Keratinocyte (primary cell): ENCODE measurements at regions not wholly inside any gene's neighbourhood (a gene's known extent, or its start where the extent isn't known, plus 50 kb on each side); places are given as distances from the start of the nearest gene placed in this dataset.

Source experiments
- DNase-seq: peaks from one replicate; pipeline ENCODE4 v3.0.0-alpha.2; 2011; ENCODE audit warnings: low read depth, missing footprints, low spot score
- FAIRE-seq: peaks from 2 replicates; lab custom pipeline; 2011; peaks lifted over from hg19 to GRCh38; lab: Jason Lieb, UNC
- H2AFZ ChIP-seq: 2 replicates; pipeline ENCODE4 v1.6.0; 2012; ENCODE audit warnings: low read length, control low read depth, inconsistent platforms; ENCODE audit not compliant: control insufficient read depth
- H3K27ac ChIP-seq: 2 replicates; pipeline ENCODE4 v1.5.1; 2011; ENCODE audit warnings: low read length; ENCODE audit not compliant: control insufficient read depth, insufficient read depth
- H3K27me3 ChIP-seq: 3 replicates; pipeline ENCODE4 v1.6.0; 2011; ENCODE audit warnings: low read length; ENCODE audit not compliant: control insufficient read depth, insufficient read depth; ENCODE audit errors: extremely low read depth
- H3K36me3 ChIP-seq, 2 experiments: 2 replicates in 1 of 2; 3 replicates in 1 of 2; pipeline ENCODE4 v1.5.1; 2011; ENCODE audit warnings: low read length in 2 of 2, mild to moderate bottlenecking in 1 of 2; ENCODE audit not compliant: control insufficient read depth in 2 of 2, insufficient read depth in 2 of 2; ENCODE audit errors: extremely low read depth in 1 of 2
- H3K4me1 ChIP-seq: 3 replicates; pipeline ENCODE4 v1.5.1; 2011; ENCODE audit warnings: low read length; ENCODE audit not compliant: control insufficient read depth, insufficient read depth; ENCODE audit errors: extremely low read depth
- H3K4me2 ChIP-seq: 3 replicates; pipeline ENCODE4 v1.6.0; 2011; ENCODE audit warnings: low read depth, low read length; ENCODE audit not compliant: control insufficient read depth, insufficient read depth; ENCODE audit errors: extremely low read depth
- H3K4me3 ChIP-seq, 3 experiments: fragments of 200-600 bp in 1 of 3; sonication (generic) in 1 of 3; 2 replicates in 2 of 3; 3 replicates in 1 of 3; pipeline ENCODE4 v1.5.1; 2011 to 2016; ENCODE audit warnings: low read length in 3 of 3, mild to moderate bottlenecking in 3 of 3, control low read depth in 2 of 3, inconsistent platforms in 1 of 3, low read depth in 1 of 3, mixed read lengths in 1 of 3, mixed run types in 1 of 3, moderate library complexity in 1 of 3; ENCODE audit not compliant: control insufficient read depth in 2 of 3, insufficient read depth in 2 of 3; ENCODE audit errors: extremely low read depth in 1 of 3
- H3K79me2 ChIP-seq: 2 replicates; pipeline ENCODE4 v1.6.0; 2012; ENCODE audit warnings: low read length; ENCODE audit not compliant: control insufficient read depth, insufficient read depth
- H3K9ac ChIP-seq: 3 replicates; pipeline ENCODE4 v1.6.0; 2011; ENCODE audit warnings: low read length; ENCODE audit not compliant: control insufficient read depth, insufficient read depth; ENCODE audit errors: extremely low read depth
- H3K9me1 ChIP-seq: 3 replicates; pipeline ENCODE4 v1.6.0; 2011; ENCODE audit warnings: low read length; ENCODE audit not compliant: control insufficient read depth, insufficient read depth; ENCODE audit errors: extremely low read depth
- H3K9me3 ChIP-seq: 2 replicates; pipeline ENCODE4 v1.5.1; 2012; ENCODE audit warnings: low read depth, low read length; ENCODE audit not compliant: control insufficient read depth
- H4K20me1 ChIP-seq: 3 replicates; pipeline ENCODE4 v1.6.0; 2011; ENCODE audit warnings: low read length; ENCODE audit not compliant: control insufficient read depth, insufficient read depth; ENCODE audit errors: extremely low read depth
- EZH2 ChIP-seq: IDR thresholded peaks from one replicate; pipeline ENCODE4 v1.6.1; 2012; ENCODE audit warnings: inconsistent platforms, mild to moderate bottlenecking, low read length, moderate library complexity
- dilution Hi-C: fragments of 300-500 bp; cut with MboI; formaldehyde crosslinking; loops from one replicate; pipeline ENCODE4 v1.7.0; 2020; ENCODE audit warnings: low sequenced_read_pairs; ENCODE audit not compliant: extremely low pct_ligation_motif_present
- TF ChIP-seq, protein P1 (sequence below), 3 experiments: IDR thresholded peaks in 1 of 3; conservative IDR thresholded peaks in 1 of 3; optimal IDR thresholded peaks in 1 of 3; 2 replicates in 2 of 3; 3 replicates in 1 of 3; pipeline versions ENCODE3 to v1.5.1; 2011; ENCODE audit warnings: low read length in 3 of 3, mild to moderate bottlenecking in 3 of 3, moderate library complexity in 2 of 3, control low read depth in 1 of 3, inconsistent platforms in 1 of 3; ENCODE audit not compliant: insufficient read depth in 2 of 3; ENCODE audit errors: extremely low read depth in 1 of 3

DNA sequence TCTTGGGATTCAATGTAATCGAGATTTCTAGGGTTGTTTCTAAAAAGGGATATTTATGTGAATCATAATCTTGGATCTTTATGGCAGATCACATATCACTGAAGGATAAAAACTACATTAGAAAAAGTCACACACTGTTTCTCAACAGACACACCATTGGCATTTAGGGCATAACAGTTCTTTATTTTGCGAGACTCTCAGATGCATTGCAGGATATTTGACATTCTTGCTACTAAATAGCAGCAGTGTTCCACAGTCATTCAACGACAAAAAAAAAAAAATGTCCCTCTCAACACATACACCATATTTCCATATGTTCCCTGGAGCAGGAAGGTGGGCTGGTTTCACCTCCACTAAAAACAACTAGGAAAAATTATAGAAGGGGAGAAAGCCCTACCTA is 243.4 kb upstream of the PCDH18 start:
- dilution Hi-C loops, result no loop called here
- no peak for TF ChIP-seq EZH2
- TF ChIP-seq, protein P1, sequence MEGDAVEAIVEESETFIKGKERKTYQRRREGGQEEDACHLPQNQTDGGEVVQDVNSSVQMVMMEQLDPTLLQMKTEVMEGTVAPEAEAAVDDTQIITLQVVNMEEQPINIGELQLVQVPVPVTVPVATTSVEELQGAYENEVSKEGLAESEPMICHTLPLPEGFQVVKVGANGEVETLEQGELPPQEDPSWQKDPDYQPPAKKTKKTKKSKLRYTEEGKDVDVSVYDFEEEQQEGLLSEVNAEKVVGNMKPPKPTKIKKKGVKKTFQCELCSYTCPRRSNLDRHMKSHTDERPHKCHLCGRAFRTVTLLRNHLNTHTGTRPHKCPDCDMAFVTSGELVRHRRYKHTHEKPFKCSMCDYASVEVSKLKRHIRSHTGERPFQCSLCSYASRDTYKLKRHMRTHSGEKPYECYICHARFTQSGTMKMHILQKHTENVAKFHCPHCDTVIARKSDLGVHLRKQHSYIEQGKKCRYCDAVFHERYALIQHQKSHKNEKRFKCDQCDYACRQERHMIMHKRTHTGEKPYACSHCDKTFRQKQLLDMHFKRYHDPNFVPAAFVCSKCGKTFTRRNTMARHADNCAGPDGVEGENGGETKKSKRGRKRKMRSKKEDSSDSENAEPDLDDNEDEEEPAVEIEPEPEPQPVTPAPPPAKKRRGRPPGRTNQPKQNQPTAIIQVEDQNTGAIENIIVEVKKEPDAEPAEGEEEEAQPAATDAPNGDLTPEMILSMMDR (optimal IDR thresholded peaks at IDR 0.05 in 1 of 3, IDR thresholded peaks at IDR 0.05 in 1 of 3, conservative IDR thresholded peaks at IDR 0.05 in 1 of 3; ENCODE audit: extremely low read depth in 1 of 3, insufficient read depth in 2 of 3, low read length in 3 of 3), result no peak
- H3K4me3 ChIP-seq, result no peak overlapping the region
- no peaks in the 10 kb centered on the region for H3K27me3 ChIP-seq
- H3K79me2 ChIP-seq, result no peaks in the 10 kb centered on the region
- no peak overlapping the region for H3K9ac ChIP-seq
- H3K36me3 ChIP-seq, result no peaks in the 10 kb centered on the region
- no peaks in the 10 kb centered on the region for H4K20me1 ChIP-seq
- DNase-seq (no peak), FAIRE-seq (no peak)
- no peaks in the 10 kb centered on the region for H3K9me1 ChIP-seq
- no peaks in the 10 kb centered on the region for H3K4me1 ChIP-seq
- H3K27ac ChIP-seq, result no peak overlapping the region
- H3K4me2 ChIP-seq, result no peak overlapping the region
- no peak overlapping the region for H2AFZ ChIP-seq
- H3K9me3 ChIP-seq, result no peaks in the 10 kb centered on the region

DNA sequence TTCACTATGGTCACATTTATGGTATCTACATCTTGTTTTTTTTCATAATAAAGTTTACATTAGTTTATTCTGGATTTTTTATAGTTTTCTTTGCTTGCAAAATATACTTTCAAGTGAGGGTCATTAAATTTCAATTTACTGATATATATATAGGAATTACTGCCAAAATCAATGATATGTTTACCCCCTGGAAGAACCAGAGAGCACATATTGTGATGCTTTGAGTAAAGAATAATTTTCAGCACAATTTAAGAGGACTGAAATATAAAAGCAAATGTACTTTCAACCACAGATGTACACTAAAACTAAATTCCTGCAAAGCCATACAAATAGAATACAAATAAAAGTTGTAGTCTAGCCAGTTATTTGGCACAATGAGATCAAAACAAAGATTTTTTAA is 242.2 kb upstream of the PCDH18 start:
- no peaks in the 10 kb centered on the region for H3K36me3 ChIP-seq
- dilution Hi-C loops, result no loop called here
- H3K4me3 ChIP-seq, result no peak overlapping the region
- no peaks in the 10 kb centered on the region for H3K9me1 ChIP-seq
- H3K9ac ChIP-seq, result no peak overlapping the region
- no peaks in the 10 kb centered on the region for H3K4me1 ChIP-seq
- H3K4me2 ChIP-seq, result no peak overlapping the region
- no peak for TF ChIP-seq EZH2
- TF ChIP-seq, protein P1 (optimal IDR thresholded peaks at IDR 0.05 in 1 of 3, IDR thresholded peaks at IDR 0.05 in 1 of 3, conservative IDR thresholded peaks at IDR 0.05 in 1 of 3; ENCODE audit: extremely low read depth in 1 of 3, insufficient read depth in 2 of 3, low read length in 3 of 3), result no peak
- H4K20me1 ChIP-seq, result no peaks in the 10 kb centered on the region
- H3K9me3 ChIP-seq, result no peaks in the 10 kb centered on the region
- no peak for FAIRE-seq
- no peak for DNase-seq
- H2AFZ ChIP-seq, result no peak overlapping the region
- no peaks in the 10 kb centered on the region for H3K79me2 ChIP-seq
- H3K27ac ChIP-seq, result no peak overlapping the region
- H3K27me3 ChIP-seq, result no peaks in the 10 kb centered on the region
